ENCODE measurements at regions not wholly inside any gene's neighbourhood (a gene's known extent, or its start where the extent isn't known, plus 50 kb on each side); places are given as distances from the start of the nearest gene placed in this dataset.
"Not testable (repeated sequence)": the region's sequence is repeated elsewhere in the genome, so short reads cannot be mapped to it uniquely, and the experiment has no call there.

DNA sequence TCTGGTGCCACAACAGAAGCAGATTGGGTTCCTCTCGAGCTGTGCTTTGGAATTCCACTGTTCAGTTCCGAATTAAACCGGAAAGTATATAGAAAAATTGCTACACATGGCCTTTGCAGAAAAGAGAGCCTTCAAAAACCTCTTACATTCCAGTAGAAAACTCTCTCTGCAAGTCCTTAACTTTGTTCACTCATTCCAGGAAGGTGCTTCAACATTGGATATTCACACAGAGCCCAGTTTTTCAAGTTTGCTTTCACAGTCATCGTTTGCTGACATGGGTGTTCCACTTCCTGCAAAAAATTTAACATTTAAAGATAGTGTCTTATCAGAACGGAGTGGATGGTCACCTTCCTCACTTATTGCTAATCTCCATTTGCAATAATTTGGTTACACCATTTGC lies 93.7 kb downstream of the PPIAL4C start:
- H3K9me3 Mint-ChIP-seq; H3K27ac Mint-ChIP-seq; H3K36me3 Mint-ChIP-seq (ENCODE audit: low read depth): not testable (repeated sequence)

DNA sequence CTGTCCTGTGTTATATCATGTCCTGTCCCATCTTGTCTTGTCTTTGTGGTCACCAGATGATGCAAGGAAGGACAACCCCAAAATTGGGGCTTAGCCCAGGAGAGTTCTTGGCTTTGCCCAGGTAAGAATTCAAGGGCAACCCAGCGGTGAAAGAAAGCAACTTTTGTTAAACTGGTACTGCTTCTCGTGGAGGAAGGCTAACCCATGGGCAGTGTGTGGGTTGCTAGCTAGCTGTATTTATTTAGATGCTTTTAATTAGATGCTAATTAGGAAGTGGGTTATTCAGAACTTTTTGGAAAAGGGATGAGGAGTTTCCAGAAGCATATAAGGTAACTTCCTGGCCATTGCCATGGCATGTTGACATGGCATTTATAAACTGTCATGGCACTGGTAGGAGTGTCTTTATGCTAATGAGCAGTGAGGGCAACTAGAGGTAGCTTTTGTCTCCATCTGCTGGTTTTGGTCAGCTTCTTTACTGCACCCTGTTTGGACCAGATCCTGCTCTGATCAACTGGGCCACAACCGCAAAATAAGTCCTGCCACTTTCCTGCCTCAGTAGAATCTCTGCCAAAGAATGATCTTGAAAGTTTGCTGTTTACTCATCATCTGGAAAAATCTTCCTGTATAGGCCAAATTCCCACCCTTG lies 95.8 kb upstream of the FCGR1A start:
- not testable (repeated sequence) for H3K4me1 Mint-ChIP-seq (ENCODE audit: low read depth); H3K27me3 Mint-ChIP-seq; H3K4me3 Mint-ChIP-seq; H3K9me3 Mint-ChIP-seq; H3K36me3 Mint-ChIP-seq (ENCODE audit: low read depth); H3K27ac Mint-ChIP-seq

More for the DNA sequence above, 93.7 kb downstream of the PPIAL4C start:
- H3K4me3 Mint-ChIP-seq; H3K27me3 Mint-ChIP-seq; H3K4me1 Mint-ChIP-seq (ENCODE audit: low read depth): not testable (repeated sequence)

- H3K9me3 Mint-ChIP-seq, result not testable (repeated sequence)
Measured at GRCh38 chr1:149691399-149691798, 91.1 kb upstream of the FCGR1A start.

DNA sequence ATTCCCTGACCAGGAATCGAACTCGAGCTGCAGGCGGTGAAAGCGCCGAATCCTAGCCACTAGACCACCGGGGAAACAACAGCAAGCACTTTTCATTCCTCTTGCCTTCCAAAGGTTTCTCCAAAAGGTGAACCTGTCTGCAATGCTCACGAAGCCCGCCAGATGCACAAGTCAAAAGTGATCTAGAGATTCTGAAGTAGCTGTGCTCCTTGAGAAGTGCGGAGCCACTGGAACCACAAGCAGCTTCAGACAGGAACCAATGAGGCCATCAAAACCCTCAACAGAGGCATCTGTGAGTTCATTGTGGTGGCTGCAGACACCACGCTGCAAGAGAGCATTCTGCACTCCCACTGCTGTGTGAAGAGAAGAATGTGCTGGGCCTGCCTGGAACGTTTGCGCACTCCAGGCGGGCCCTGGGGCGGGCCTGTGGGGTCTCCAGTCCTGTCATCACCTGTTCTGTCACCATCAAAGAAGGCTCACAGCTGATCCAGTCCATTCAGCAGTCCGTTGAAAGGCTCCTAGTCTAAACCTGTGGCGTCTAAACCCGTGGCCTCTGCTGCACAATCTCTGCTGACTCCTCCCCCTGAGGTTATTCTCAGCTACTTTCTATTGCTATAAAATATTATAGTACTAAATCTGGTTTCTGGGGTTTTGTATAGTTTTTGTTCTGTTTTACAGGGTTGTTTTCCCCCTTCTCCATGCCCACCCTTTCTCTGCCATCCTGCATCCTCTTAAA lies 89.5 kb upstream of the FCGR1A start:
- not testable (repeated sequence) for H3K27ac Mint-ChIP-seq; H3K4me3 Mint-ChIP-seq; H3K9me3 Mint-ChIP-seq; H3K36me3 Mint-ChIP-seq (ENCODE audit: low read depth); H3K27me3 Mint-ChIP-seq; H3K4me1 Mint-ChIP-seq (ENCODE audit: low read depth)

More at GRCh38 chr1:149691399-149691798, 91.1 kb upstream of the FCGR1A start:
- H3K27ac Mint-ChIP-seq; H3K36me3 Mint-ChIP-seq (ENCODE audit: low read depth); H3K4me3 Mint-ChIP-seq; H3K27me3 Mint-ChIP-seq; H3K4me1 Mint-ChIP-seq (ENCODE audit: low read depth): not testable (repeated sequence)

GRCh38 chr1:149695066-149695465 lies 87.4 kb upstream of the FCGR1A start:
- not testable (repeated sequence) for H3K4me3 Mint-ChIP-seq

GRCh38 chr1:149700220-149700619 lies 82.3 kb upstream of the FCGR1A start:
- H3K4me3 Mint-ChIP-seq; H3K27me3 Mint-ChIP-seq; H3K36me3 Mint-ChIP-seq (ENCODE audit: low read depth); H3K4me1 Mint-ChIP-seq (ENCODE audit: low read depth); H3K27ac Mint-ChIP-seq; H3K9me3 Mint-ChIP-seq: not testable (repeated sequence)

More at GRCh38 chr1:149695066-149695465, 87.4 kb upstream of the FCGR1A start:
- not testable (repeated sequence) for H3K36me3 Mint-ChIP-seq (ENCODE audit: low read depth); H3K27ac Mint-ChIP-seq; H3K9me3 Mint-ChIP-seq; H3K4me1 Mint-ChIP-seq (ENCODE audit: low read depth); H3K27me3 Mint-ChIP-seq

GRCh38 chr1:149700677-149701567 lies 81.6 kb upstream of the FCGR1A start:
- not testable (repeated sequence) for H3K9me3 Mint-ChIP-seq; H3K27ac Mint-ChIP-seq; H3K4me1 Mint-ChIP-seq (ENCODE audit: low read depth); H3K4me3 Mint-ChIP-seq; H3K36me3 Mint-ChIP-seq (ENCODE audit: low read depth); H3K27me3 Mint-ChIP-seq

- Mint-ChIP-seq H3K4me3 (peak overlapping the region; percentile 79), H3K27ac (peak overlapping the region; percentile 96)
- H3K36me3 Mint-ChIP-seq (ENCODE audit: low read depth); H3K4me1 Mint-ChIP-seq (ENCODE audit: low read depth); H3K27me3 Mint-ChIP-seq; H3K9me3 Mint-ChIP-seq: not testable (repeated sequence)
Measured at GRCh38 chr1:149708192-149708853, 74.2 kb upstream of the FCGR1A start.

DNA sequence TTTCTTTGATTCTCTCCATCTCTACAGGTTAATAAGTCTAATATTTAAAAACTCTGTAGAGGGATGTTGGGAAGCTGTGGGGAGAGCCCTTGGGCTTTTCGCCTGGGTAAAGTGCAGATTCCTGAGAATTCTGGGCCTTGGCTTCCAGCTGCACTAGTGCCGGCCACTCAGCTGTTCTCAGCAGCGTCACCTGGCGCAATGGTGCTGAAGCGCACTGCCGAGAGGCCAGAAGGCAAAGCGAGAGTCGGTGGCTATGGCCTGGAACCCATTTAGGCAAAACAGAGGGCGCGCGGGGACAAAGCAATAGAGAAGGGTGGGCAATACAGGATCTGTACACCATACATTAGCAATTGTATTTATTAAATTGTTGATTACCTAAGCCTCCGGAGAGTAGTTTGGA lies 70.8 kb upstream of the FCGR1A start:
- H3K27ac Mint-ChIP-seq; H3K4me3 Mint-ChIP-seq; H3K27me3 Mint-ChIP-seq; H3K36me3 Mint-ChIP-seq (ENCODE audit: low read depth); H3K9me3 Mint-ChIP-seq; H3K4me1 Mint-ChIP-seq (ENCODE audit: low read depth): not testable (repeated sequence)

GRCh38 chr1:149712154-149712927 lies 70.2 kb upstream of the FCGR1A start:
- H3K4me1 Mint-ChIP-seq (ENCODE audit: low read depth); H3K27me3 Mint-ChIP-seq; H3K36me3 Mint-ChIP-seq (ENCODE audit: low read depth); H3K9me3 Mint-ChIP-seq: not testable (repeated sequence)
- Mint-ChIP-seq H3K27ac (peak overlapping the region; percentile 76), H3K4me3 (peak overlapping the region; percentile 55)

- H3K4me3 Mint-ChIP-seq; H3K27ac Mint-ChIP-seq; H3K27me3 Mint-ChIP-seq; H3K36me3 Mint-ChIP-seq (ENCODE audit: low read depth); H3K9me3 Mint-ChIP-seq; H3K4me1 Mint-ChIP-seq (ENCODE audit: low read depth): not testable (repeated sequence)
Measured at GRCh38 chr1:149713513-149713912, 69.0 kb upstream of the FCGR1A start.

DNA sequence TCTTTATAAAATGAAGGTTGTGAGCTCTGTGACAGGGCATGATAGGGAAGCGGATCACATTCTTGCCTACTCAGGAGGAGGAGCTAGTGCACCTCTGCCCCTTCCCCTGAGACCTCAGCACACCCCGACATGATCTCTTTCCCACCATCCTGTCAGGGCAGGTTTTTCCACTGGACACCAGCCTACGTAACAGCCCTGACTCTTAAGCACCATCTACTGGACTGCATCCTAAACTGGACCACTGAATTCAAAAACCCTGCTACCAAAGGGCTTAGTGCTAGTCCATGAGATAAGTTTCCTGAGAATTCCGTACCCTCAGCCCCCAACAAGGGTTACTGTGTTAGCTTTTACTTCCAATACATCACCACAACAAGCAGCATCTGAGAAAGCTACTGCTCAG lies 68.5 kb upstream of the FCGR1A start:
- not testable (repeated sequence) for H3K27ac Mint-ChIP-seq; H3K4me1 Mint-ChIP-seq (ENCODE audit: low read depth); H3K9me3 Mint-ChIP-seq; H3K4me3 Mint-ChIP-seq; H3K36me3 Mint-ChIP-seq (ENCODE audit: low read depth); H3K27me3 Mint-ChIP-seq

GRCh38 chr1:149724618-149725302 lies 57.7 kb upstream of the FCGR1A start:
- not testable (repeated sequence) for H3K36me3 Mint-ChIP-seq (ENCODE audit: low read depth); H3K4me1 Mint-ChIP-seq (ENCODE audit: low read depth); H3K27ac Mint-ChIP-seq; H3K27me3 Mint-ChIP-seq; H3K4me3 Mint-ChIP-seq; H3K9me3 Mint-ChIP-seq

GRCh38 chr1:149726688-149727087 lies 55.8 kb upstream of the FCGR1A start:
- H3K27me3 Mint-ChIP-seq; H3K9me3 Mint-ChIP-seq; H3K4me3 Mint-ChIP-seq; H3K27ac Mint-ChIP-seq; H3K4me1 Mint-ChIP-seq (ENCODE audit: low read depth); H3K36me3 Mint-ChIP-seq (ENCODE audit: low read depth): not testable (repeated sequence)
